ENCODE measurements at regions not wholly inside any gene's neighbourhood (a gene's known extent, or its start where the extent isn't known, plus 50 kb on each side); places are given as distances from the start of the nearest gene placed in this dataset.

DNA sequence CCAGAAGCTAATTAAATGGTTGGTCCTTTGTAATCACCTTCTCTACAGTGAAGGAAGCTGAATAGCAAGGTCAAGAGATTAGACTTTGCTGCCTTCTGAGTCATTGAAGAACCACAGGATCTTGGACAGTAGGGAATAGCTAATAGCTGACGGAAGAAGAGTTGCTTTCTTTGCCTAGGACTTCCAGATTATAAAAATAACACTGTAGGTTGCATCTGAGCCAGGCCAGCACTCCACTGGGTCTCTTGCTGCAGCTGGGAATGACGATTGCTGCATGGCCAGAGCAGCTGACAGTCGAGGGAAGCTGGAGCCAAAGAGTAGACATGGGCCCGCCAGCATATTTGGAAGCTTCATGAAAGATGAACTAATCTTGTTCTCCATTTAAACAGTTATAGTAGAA is 81.5 kb upstream of the KCNMB2 start:
- DNase-seq, result peak; percentile 47

DNA sequence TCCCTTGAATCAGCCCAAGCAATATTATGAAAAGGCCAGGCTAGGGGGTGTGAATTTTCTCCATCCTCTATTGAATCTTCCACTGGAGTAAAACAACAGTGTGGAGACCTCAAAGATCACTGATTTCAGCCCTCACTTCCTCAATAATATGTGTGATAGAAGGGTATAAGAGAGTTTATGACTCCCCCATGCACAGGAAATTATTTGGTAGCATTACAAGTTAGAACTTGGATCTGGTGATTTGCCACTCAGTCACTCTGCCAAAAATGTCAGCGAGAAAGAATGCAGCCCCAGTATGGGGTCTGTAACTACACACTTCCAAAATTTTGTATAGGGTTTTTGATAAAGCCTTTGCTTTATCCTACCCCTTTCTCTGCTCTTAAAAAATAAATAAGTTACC is 81.0 kb upstream of the KCNMB2 start:
- peak; percentile 36 for DNase-seq

DNA sequence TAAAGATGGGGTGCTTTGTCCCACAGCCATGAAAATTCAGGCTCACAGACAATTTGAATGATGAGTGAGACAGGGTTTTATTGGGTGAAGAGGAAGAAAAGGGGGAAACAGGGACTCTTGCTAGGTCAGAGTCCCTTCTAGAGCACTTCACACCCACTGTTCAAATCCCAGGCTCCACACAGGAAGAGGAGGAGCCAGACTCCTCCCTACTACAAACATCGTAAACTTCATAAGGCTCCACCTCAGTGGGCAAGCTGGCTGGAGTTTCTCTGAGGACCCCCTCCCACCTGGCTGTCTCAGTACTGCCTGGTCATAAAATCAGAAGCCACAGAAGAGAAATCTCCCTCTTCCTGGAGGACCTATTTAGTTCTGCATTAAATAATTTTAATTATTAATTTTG is 80.3 kb upstream of the KCNMB2 start:
- no peak for DNase-seq

DNA sequence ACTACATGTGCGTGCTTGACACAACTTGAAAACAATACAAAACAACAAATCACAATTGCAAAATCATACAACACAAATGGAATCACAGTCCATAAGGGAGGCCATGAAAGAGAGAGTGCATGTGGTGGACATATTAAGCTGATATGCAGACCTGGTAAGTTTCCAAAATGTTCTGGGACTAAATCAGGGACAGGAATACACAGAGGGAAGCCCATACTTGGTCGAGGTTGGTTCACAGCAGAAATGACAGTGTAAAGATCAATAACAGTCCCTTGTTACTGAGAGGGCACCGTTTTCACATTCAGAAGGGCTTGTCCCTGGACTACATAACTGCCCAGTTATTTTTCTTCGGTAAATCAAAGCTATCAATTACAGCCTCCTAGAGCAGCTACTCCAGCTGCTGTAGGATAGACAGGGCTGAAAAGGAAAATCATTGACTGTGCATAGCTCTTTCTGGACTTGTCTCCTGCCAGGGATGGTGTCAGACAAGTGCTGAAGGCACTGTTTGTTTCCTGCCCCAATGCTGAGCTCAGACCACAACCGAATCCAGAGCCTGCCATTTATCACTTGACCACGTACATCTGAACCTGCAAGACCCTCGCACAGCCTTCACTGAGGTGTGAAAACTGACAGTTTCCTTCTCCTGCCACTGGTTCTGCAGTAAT is 79.5 kb upstream of the KCNMB2 start:
- no peak for DNase-seq

DNA sequence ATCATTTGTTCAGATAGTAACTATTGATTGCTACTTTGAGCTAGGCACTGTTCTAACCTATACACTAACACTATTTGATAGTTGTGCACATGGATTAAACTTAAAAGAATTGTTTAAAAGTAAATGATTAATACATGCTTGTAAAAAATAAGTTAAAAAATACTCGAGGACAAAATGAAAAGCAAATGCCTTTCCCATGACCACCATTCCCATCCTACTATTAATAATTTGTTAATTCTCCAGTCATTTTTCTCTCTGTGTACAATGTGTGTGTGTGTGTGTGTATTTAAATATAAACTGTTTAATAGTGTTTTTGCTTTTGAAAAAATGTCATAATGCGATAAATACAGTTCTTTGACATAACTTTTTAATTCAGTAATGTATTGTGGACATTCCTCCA is 78.7 kb upstream of the KCNMB2 start:
- no peak for DNase-seq

DNA sequence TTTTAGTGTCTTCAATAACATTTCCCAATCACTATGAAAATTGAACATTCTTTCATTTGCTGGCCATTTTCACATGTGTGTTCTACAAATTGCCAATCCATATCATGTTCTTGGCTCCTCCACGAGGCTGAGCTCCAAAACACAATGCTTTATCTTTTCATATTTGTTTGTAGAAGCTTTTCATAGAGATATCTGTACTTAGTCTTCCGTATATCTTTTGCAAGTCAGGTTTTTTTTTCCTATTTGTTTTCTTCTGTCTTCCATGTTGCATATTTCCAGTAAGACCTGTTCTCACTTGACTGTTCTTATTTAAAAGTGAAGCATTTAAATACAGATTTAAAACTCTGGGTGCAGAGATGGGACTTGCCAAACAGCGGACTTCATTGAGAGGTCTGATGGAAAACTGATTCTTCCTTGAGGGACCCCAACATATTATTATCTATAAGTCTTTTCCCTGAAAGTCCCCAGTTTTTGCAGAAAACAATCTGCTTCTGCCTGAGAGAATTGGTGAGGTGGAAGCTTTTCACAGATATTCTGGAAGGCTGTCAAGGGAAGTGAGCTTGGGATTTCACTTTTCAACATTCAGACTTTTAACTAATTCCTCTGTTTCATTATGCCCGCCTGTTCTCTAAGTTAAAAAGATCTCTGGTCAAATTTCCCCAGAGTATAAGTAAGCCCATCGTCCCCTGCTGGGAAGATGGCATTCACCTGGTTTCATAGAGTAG is 77.8 kb upstream of the KCNMB2 start:
- DNase-seq, result no peak

DNA sequence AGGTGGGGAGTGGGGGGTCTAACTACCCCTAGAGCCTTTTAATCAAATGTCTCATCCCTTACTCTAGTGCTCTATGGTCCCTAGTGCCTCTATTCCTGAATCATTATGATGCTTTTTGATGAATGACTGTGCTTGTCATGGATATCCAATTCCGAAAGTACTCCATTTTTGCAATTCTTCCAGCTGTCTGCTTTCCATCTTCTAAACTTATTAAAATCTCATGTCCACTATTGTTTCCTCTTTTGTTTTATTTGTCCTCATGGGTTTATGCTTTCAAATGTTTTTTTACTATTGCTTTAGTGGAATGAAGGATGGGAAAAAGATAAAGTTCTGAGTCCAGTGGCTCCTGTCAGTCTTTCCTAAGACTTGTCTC is 77.2 kb upstream of the KCNMB2 start:
- DNase-seq, result no peak

DNA sequence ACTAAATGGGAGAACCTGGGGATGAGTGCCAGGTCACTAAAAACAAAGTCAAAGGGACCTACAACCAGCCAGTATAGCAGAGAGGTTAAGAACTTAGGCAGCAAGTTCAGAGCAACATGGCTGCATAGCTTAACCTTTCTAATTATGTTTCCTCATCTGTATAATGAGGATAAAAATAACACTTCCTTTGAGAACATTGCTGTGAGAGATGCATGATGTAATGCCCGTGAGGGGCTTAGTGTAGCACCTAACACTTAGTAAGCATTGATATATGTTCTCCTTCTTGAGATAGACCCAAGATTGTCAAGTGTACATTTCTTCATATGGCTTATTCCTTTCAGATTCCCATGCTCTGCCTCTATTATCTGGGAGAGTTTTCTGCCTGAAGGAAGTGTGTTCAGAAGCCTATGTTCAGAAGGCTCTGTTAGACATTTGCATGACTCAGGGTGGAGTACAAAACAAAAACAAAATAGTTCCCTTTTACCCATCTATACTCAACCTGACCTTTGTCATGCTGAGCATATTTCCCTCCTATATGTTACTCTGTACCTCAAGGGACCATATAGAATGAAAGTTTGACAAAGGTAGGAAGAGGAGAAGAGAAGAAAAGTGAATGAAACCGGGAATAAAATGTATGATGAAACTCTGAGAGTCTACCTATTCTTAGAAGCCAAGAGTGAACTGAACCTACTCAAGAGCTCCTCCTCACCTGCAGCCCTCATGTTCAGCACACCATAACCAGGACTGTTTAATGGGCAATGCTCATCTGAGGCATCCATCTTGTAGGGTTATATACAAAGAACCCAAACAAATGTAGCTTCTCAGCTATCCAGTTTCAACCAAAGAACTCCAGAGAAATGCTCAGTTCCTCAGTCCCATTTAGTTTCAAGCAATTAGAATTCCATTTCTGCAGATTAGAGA is 70.7 kb upstream of the KCNMB2 start:
- DNase-seq, result no peak

DNA sequence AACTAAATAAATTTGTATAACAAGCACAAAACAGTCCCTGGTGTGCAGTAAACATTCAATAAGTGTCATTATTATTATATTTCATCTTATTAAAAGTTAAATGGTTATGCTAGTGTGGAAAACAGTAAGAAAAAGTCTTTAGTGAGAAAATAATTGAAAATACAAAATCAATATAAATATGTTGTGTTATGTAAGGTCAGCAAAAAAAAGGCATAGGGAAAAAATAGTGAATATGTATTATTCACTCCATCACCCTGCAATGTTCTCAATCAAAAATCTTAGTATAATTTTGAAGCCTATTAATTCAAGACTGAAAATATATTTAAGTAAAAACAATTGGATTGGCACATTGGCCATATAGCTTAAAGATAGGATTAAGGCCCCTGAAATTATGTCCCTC is 63.3 kb upstream of the KCNMB2 start:
- no peak for DNase-seq

DNA sequence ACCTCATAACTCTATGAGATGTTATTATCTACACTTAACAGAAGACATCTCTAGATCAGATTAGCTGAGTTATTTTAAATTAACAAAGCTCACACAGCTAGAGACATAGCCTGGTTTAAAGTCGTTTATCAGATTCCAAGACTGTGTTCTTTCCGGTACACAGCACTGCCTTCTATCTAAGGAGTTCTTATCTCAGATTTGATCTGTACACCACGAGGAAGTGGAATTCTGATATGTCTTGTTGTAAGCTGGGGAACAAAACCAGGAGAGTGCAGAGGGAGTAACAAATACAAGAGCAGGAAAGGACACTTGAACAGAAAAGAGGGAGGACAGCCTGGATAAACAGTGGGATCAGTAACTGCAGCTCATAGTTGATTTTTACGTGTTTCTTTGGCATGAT is 61.7 kb upstream of the KCNMB2 start:
- no peak for DNase-seq

DNA sequence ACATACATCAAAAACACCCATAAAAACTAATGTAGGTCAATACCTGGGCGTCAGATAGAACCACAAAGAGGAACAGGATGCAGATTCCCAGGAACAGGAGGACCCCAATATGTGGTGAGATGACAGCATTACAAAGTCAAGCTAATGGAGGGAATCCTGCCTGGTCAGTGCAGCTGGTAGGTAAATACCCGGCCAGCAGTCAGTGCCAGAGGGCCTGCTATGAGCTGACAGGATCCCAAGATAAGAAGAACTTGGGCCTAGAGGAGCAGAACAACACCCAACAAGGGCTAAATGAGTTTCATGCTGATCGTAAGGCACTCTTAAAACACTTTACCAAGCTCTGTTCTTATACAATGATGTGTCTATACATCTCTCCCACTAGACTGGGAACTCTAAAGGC is 61.2 kb upstream of the KCNMB2 start:
- no peak for DNase-seq

DNA sequence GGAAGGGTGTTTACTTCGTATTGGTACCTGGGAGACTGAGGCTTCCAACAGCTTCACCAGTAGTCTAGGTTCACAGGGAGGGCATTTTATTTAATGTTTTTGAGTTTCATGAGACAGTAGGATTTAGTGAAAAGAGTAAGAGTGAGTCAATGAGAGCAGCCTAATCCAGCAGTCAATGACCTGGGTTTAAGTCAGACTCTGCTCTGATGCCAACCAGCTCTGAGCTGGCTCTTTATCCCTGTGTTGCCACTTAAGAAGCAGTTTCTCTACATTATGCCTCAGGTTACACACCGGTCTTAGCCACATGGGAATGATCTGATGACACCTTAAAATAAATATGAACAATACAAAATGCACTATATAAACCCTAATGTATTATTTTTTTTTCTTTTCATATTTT is 59.4 kb upstream of the KCNMB2 start:
- DNase-seq, result no peak

DNA sequence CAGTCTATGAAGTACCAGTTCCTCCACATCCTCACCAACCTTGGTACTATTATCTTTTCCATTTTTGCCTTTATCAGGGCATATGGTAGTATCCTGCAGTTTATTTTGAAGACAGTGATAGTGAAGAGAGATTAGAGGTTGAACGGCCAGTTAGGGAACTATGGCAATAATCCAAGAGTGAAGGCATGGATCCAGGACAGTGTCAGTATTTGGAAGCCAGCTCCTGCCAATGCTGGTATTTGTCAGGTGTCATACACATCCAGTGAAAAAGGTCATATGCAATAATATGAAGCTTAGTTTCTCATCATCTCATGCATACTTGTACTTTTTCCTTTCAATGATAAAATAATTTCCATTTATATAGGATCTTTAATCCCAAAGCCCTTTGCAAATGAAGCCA is 56.8 kb upstream of the KCNMB2 start:
- DNase-seq, result no peak

DNA sequence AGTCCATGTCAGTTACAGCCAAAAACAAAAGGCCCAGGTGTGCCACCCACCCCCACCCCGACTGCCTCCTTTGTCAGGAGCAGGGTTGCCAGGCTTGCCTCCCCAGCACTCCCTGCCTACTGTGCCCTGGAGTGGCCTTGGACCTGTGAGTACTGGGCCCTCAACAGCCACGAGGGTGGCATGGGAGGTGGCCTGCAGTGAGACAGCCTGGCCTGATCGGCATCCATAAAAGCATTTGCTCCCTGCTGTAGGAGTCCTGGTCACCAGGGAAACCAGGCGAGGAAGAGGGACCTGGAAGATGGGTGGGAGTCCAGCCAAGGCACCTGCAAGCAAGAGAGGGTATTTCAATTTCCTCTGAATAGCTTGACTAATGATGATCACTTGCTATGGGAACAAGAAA is 56.4 kb upstream of the KCNMB2 start:
- DNase-seq, result no peak

DNA sequence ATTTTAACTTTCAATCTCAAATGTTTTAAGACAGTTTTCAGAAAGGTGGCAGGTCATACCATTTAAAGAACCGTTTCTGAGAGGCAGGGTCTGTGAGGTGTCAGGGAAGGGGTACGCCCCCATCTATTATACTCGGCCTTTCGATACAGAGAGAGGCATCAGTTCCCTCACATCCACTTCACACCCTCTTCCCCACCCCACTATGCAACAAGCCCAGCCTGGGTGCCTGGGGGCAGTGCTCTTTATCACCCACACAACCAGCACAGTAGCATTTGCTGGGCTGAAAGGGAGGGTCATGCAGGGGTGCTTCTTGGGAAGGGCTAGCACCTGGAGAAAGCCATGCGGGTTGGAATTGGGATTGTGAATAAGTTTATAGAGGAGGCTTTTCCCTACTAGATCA is 56.0 kb upstream of the KCNMB2 start:
- DNase-seq, result no peak

DNA sequence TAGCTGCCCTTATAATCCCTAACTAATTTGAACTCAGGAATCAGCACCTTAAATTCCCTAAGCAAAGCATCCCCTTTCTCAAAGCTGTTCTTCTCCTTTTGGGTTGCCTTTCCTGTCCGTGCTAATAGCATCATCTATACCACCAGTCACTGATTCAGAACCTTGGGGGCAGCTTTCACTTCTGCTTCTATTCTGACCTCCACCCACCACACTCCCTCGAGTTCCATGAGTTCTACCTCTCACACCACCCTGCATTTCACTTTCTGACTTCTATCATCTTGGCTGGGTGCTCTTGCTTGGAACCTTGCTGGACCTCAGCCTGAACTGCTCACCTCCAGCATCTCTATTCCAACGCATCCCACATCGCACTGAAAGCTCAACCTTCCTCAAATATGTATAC is 55.4 kb upstream of the KCNMB2 start:
- no peak for DNase-seq

DNA sequence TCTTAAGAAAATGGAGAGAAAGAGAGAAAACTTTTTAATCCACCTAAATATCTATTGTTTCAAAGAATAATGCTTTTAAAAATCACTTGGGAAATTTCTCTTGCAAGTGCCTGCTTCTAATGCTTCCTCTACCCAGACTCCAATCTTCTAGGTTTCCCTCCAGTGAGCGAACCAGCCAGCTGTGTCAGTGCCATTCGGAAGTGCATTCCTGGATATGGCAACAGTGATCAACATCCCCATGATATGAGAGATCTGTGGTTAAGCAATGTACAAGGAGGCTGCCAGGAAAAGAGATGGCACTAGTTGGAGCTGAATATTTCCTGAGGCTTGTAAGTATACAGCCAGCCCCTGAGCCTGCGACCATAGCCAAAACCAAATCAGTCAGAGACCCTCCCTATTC is 53.3 kb upstream of the KCNMB2 start:
- no peak for DNase-seq

DNA sequence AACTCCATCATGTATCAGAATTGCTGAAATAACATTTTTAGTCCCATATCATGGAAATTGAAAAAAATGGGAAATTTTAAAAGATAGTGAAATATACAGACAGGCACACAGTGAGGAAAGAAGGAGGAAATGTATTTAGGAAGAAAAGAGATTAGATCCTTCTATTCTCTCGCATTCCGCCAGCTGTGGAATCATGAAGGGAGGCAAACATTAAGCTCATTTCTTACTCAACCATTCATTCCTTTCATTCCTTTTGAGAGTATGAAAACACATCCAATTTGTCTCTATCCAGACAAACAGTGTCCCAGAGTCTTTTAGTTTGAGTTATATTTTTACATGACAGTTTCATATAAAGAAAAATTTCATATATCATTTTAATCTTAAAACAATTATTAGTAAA is 52.5 kb upstream of the KCNMB2 start:
- peak; percentile 54 for DNase-seq

DNA sequence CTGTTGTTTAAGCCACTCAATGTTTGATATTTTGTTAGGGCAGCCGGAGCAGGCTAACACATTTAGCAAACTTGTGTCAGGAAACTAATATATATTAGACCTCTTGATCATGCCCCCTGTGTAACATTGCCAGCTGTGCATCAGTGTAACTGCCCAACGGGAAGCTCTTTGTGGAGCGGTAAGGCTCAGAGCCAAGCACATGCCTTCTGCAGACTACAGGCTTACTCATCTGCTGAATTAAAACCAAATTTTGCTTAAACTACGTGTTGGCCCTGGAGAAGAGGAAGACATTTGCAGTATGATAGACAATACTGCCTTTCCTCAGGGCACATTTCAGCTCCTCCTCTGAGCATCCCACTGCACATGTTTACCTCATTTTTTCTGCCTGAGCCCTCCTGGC is 50.5 kb upstream of the KCNMB2 start:
- peak; percentile 85 for DNase-seq

All from fibroblast of skin of right biceps (primary cell).